PC-3 (cell line): ENCODE measurements at regions not wholly inside any gene's neighbourhood (a gene's known extent, or its start where the extent isn't known, plus 50 kb on each side); places are given as distances from the start of the nearest gene placed in this dataset.
"Not testable (repeated sequence)": the region's sequence is repeated elsewhere in the genome, so short reads cannot be mapped to it uniquely, and the experiment has no call there.

Experiments used
- ATAC-seq: fragments of 200-7000 bp; cut with Tn5 transposase; 2 replicates; pipeline ENCODE4 v1.9.1; 2020; ENCODE audit warnings: mild to moderate bottlenecking, moderate library complexity
- BruUV-seq: library from RNA; stranded (reverse); fragments of 400-500 nt; replicated peaks from 2 replicates; lab custom pipeline; 2021; lab: Mats Ljungman, UMichigan
- CTCF ChIA-PET: fragments of 300-600 bp; sonication (Branson Sonifier 250); formaldehyde crosslinking; loops from one replicate; lab custom pipeline; 2022; ENCODE audit warnings: antibody characterized with exemption; lab: Charles Lee
- POLR2A ChIA-PET: fragments of 300-600 bp; sonication (Branson Sonifier 250); formaldehyde crosslinking; loops from one replicate; lab custom pipeline; 2022; ENCODE audit warnings: antibody characterized with exemption; ENCODE audit not compliant: unreplicated experiment; lab: Charles Lee
- DNase-seq: peaks from one replicate; pipeline ENCODE4 v3.0.0-alpha.2; 2015
- H2AFZ ChIP-seq: fragments of 300-600 bp; sonication (generic); 2 replicates; pipeline ENCODE4 v1.6.0; 2016; ENCODE audit warnings: antibody characterized with exemption, low read length
- H3F3A ChIP-seq: fragments of 300-600 bp; sonication (generic); one replicate; pipeline ENCODE4 v1.6.0; 2017; ENCODE audit warnings: antibody characterized with exemption, low read length, control low read depth, mild to moderate bottlenecking; ENCODE audit not compliant: unreplicated experiment
- H3K27ac ChIP-seq: fragments of 300-600 bp; sonication (generic); 2 replicates; pipeline ENCODE4 v1.5.1; 2016; ENCODE audit warnings: mild to moderate bottlenecking, low read length
- H3K27me3 ChIP-seq: fragments of 300-600 bp; sonication (generic); 2 replicates; pipeline ENCODE4 v1.6.1; 2016; ENCODE audit warnings: low read length, mixed read lengths
- H3K36me3 ChIP-seq: fragments of 300-600 bp; sonication (generic); 2 replicates; pipeline ENCODE4 v1.6.1; 2016; ENCODE audit warnings: low read depth, mixed run types, low read length, mixed read lengths
- H3K4me1 ChIP-seq: fragments of 300-600 bp; sonication (generic); 2 replicates; pipeline ENCODE4 v1.5.1; 2016; ENCODE audit warnings: low read length; ENCODE audit not compliant: insufficient read depth
- H3K4me2 ChIP-seq: fragments of 300-600 bp; sonication (generic); 2 replicates; pipeline ENCODE4 v1.6.0; 2016; ENCODE audit warnings: low read length
- H3K4me3 ChIP-seq: fragments of 300-600 bp; sonication (generic); 2 replicates; pipeline ENCODE4 v1.5.1; 2016; ENCODE audit warnings: mild to moderate bottlenecking, low read length, mixed read lengths
- H3K79me2 ChIP-seq: fragments of 300-600 bp; sonication (generic); 2 replicates; pipeline ENCODE4 v1.6.1; 2017; ENCODE audit warnings: low read length, mixed read lengths
- H3K9ac ChIP-seq: fragments of 300-600 bp; sonication (generic); 2 replicates; pipeline ENCODE4 v1.6.0; 2016; ENCODE audit warnings: mild to moderate bottlenecking, low read length
- H3K9me2 ChIP-seq: fragments of 300-600 bp; sonication (generic); replicated peaks from 2 replicates; pipeline ENCODE4 v1.6.1; 2016; ENCODE audit warnings: mixed run types, low read length, mixed read lengths
- H3K9me3 ChIP-seq: fragments of 300-600 bp; sonication (generic); 2 replicates; pipeline ENCODE4 v1.6.1; 2016; ENCODE audit warnings: low read length, mixed read lengths
- H4K20me1 ChIP-seq: fragments of 300-600 bp; sonication (generic); 2 replicates; pipeline ENCODE4 v1.6.1; 2016; ENCODE audit warnings: low read length, mixed read lengths
- EZH2 ChIP-seq: fragments of 300-600 bp; sonication (generic); IDR thresholded peaks from one replicate; pipeline ENCODE4 v1.6.1; 2017; ENCODE audit warnings: antibody characterized with exemption, mild to moderate bottlenecking, low read length; ENCODE audit not compliant: unreplicated experiment
- EZH2phosphoT487 ChIP-seq: fragments of 300-600 bp; sonication (generic); IDR thresholded peaks from 2 replicates; pipeline ENCODE4 v1.6.1; 2018; ENCODE audit warnings: mild to moderate bottlenecking, antibody characterized with exemption, low read length, borderline replicate concordance
- intact Hi-C: fragments of 100-400 bp; cut with micrococcal nuclease; formaldehyde crosslinking; loops from 2 replicates; pipeline ENCODE4 v1.9.0; 2023
- TF ChIP-seq, protein P1 (sequence below): fragments of 300-600 bp; sonication (generic); conservative IDR thresholded peaks from 2 replicates; pipeline ENCODE4 v1.5.1; 2017; ENCODE audit warnings: antibody characterized with exemption, low read depth, mild to moderate bottlenecking, low read length

GRCh38 chr6:6080975-6081374 lies 74.2 kb upstream of the NRN1 start:
- Histone ChIP-seq H3K4me2 (no peak overlapping the region), H3F3A (no peaks in the 10 kb centered on the region), H3K9me2 (no peaks in the 10 kb centered on the region), H3K27me3 (no peaks in the 10 kb centered on the region; the same call in 1 of the 2 replicates), H3K9me3 (no peaks in the 10 kb centered on the region), H2AFZ (no peak overlapping the region), H3K36me3 (no peaks in the 10 kb centered on the region), H3K4me1 (no peaks in the 10 kb centered on the region), H3K27ac (no peak overlapping the region), H4K20me1 (no peaks in the 10 kb centered on the region), H3K9ac (no peak overlapping the region), H3K79me2 (no peaks in the 10 kb centered on the region), H3K4me3 (no peak overlapping the region)
- TF ChIP-seq EZH2phosphoT487 (no peak), EZH2 (no peak)
- TF ChIP-seq, protein P1, sequence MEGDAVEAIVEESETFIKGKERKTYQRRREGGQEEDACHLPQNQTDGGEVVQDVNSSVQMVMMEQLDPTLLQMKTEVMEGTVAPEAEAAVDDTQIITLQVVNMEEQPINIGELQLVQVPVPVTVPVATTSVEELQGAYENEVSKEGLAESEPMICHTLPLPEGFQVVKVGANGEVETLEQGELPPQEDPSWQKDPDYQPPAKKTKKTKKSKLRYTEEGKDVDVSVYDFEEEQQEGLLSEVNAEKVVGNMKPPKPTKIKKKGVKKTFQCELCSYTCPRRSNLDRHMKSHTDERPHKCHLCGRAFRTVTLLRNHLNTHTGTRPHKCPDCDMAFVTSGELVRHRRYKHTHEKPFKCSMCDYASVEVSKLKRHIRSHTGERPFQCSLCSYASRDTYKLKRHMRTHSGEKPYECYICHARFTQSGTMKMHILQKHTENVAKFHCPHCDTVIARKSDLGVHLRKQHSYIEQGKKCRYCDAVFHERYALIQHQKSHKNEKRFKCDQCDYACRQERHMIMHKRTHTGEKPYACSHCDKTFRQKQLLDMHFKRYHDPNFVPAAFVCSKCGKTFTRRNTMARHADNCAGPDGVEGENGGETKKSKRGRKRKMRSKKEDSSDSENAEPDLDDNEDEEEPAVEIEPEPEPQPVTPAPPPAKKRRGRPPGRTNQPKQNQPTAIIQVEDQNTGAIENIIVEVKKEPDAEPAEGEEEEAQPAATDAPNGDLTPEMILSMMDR = no peak
- CTCF ChIA-PET = no interaction called here
- no TSS peak for BruUV-seq
- POLR2A ChIA-PET = no interaction called here
- ATAC-seq (no peak), DNase-seq (no peak)
- intact Hi-C loops = no loop called here

DNA sequence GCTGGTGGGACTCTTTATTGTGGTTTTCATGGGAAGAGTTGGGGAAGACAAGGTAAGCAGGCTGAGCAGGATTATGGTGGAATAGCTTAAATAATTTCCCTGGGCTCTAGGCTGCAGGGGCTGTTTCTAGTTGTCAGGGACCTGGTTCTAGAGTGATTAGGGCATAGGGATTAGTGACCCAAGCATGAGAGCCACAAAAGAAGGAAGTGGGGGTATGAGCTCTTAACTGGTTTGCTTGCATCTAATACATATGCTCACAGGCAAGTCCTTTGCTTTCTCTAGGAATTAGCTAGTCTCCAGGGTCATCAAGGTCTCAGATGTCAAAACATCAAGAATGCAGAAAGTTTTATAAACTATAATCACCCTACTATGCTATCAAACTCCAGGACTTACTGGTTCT lies 67.5 kb upstream of the NRN1 start:
- no TSS peak for BruUV-seq
- ATAC-seq (no peak), DNase-seq (no peak)
- TF ChIP-seq, protein P1 = no peak
- TF ChIP-seq EZH2 = no peak
- no peak for TF ChIP-seq EZH2phosphoT487
- Histone ChIP-seq H3K27me3 (peaks cover 2% of the 10 kb centered on the region; the same call in 1 of the 2 replicates), H3K9ac (no peak overlapping the region), H3K4me2 (no peak overlapping the region), H3K27ac (no peak overlapping the region), H3K9me2 (no peaks in the 10 kb centered on the region), H2AFZ (no peak overlapping the region), H3K79me2 (no peaks in the 10 kb centered on the region), H4K20me1 (no peaks in the 10 kb centered on the region), H3K36me3 (no peaks in the 10 kb centered on the region), H3K4me3 (no peak overlapping the region), H3K4me1 (no peaks in the 10 kb centered on the region), H3F3A (no peaks in the 10 kb centered on the region), H3K9me3 (no peaks in the 10 kb centered on the region)
- intact Hi-C loops = no loop called here
- CTCF ChIA-PET = no interaction called here
- POLR2A ChIA-PET = no interaction called here

- H3K9ac ChIP-seq, BruUV-seq, H3K79me2 ChIP-seq, H3K27ac ChIP-seq, DNase-seq, H3K4me3 ChIP-seq, intact Hi-C loops, H3K4me2 ChIP-seq, H3K9me2 ChIP-seq, H3K27me3 ChIP-seq, H4K20me1 ChIP-seq, H3F3A ChIP-seq, CTCF ChIA-PET, POLR2A ChIA-PET, H3K36me3 ChIP-seq, H2AFZ ChIP-seq, ATAC-seq, H3K4me1 ChIP-seq, H3K9me3 ChIP-seq: not testable (repeated sequence)
Observed at GRCh38 chr6:6068157-6068556, 61.4 kb upstream of the NRN1 start.
